ENCODE measurements at regions not wholly inside any gene's neighbourhood (a gene's known extent, or its start where the extent isn't known, plus 50 kb on each side); places are given as distances from the start of the nearest gene placed in this dataset.

GRCh38 chr6:2562721-2563451 is 187.8 kb downstream of the MYLK4 start:
- no peak for DNase-seq

- DNase-seq = no peak
Observed at GRCh38 chr6:2560917-2561698, 189.6 kb downstream of the MYLK4 start.

- no peak for DNase-seq
Observed at GRCh38 chr6:2560140-2560818, 190.4 kb downstream of the MYLK4 start.

- no peak for DNase-seq
Observed at GRCh38 chr6:2558861-2559801, 191.6 kb downstream of the MYLK4 start.

GRCh38 chr6:2558098-2558680 is 192.5 kb downstream of the MYLK4 start:
- DNase-seq = no peak

- no peak for DNase-seq
Observed at GRCh38 chr6:2557181-2557720, 193.5 kb downstream of the MYLK4 start.

- no peak for DNase-seq
Observed at GRCh38 chr6:2556761-2557160, 194.0 kb downstream of the MYLK4 start.

- no peak for DNase-seq
Observed at GRCh38 chr6:2554651-2555260, 196.0 kb downstream of the MYLK4 start.

- DNase-seq = no peak
Observed at GRCh38 chr6:2552526-2553154, 198.1 kb downstream of the MYLK4 start.

- DNase-seq = no peak
Observed at GRCh38 chr6:2551705-2552104, 199.0 kb downstream of the MYLK4 start.

GRCh38 chr6:2550247-2550646 is 200.5 kb downstream of the MYLK4 start:
- no peak for DNase-seq

GRCh38 chr6:2549834-2550233 is 200.9 kb downstream of the MYLK4 start:
- DNase-seq = no peak

GRCh38 chr6:2547355-2547754 is 203.4 kb downstream of the MYLK4 start:
- DNase-seq = no peak

- DNase-seq = no peak
Observed at GRCh38 chr6:2546901-2547300, 203.8 kb downstream of the MYLK4 start.

GRCh38 chr6:2545383-2546038 is 205.2 kb downstream of the MYLK4 start:
- no peak for DNase-seq

GRCh38 chr6:2543321-2543720 is 207.4 kb downstream of the MYLK4 start:
- no peak for DNase-seq

- no peak for DNase-seq
Observed at GRCh38 chr6:2542858-2543218, 207.9 kb downstream of the MYLK4 start.

GRCh38 chr6:2542101-2542857 is 208.4 kb downstream of the MYLK4 start:
- DNase-seq = no peak

- no peak for DNase-seq
Observed at GRCh38 chr6:2536451-2536850, 214.3 kb downstream of the MYLK4 start.

GRCh38 chr6:2535506-2535905 is 215.2 kb downstream of the MYLK4 start:
- no peak for DNase-seq

All from NCI-H2081 treated with DMSO at 0.1 percent for 48 hours (cell line).